Stomach smooth muscle (tissue), 2 donors: ENCODE measurements at regions not wholly inside any gene's neighbourhood (a gene's known extent, or its start where the extent isn't known, plus 50 kb on each side); places are given as distances from the start of the nearest gene placed in this dataset.

Source experiments
- H3K27ac ChIP-seq: one replicate; pipeline ENCODE4 v1.7.0; 2013; ENCODE audit warnings: mild to moderate bottlenecking, low read length, inconsistent platforms
- H3K27me3 ChIP-seq, 2 donors: one replicate each; pipeline ENCODE4 v1.7.0; 2013; ENCODE audit warnings: low read length in 2 of 2; ENCODE audit not compliant: insufficient read depth in 2 of 2, control insufficient read depth in 1 of 2
- H3K36me3 ChIP-seq, 2 donors: one replicate each; pipeline ENCODE4 v1.7.0; 2013; ENCODE audit warnings: low read length in 2 of 2; ENCODE audit not compliant: control insufficient read depth in 2 of 2, insufficient read depth in 2 of 2
- H3K4me1 ChIP-seq: one replicate; pipeline ENCODE4 v1.7.0; 2013; ENCODE audit warnings: low read length; ENCODE audit not compliant: control insufficient read depth, insufficient read depth
- H3K4me3 ChIP-seq, 2 donors: one replicate each; pipeline ENCODE4 v1.7.0; 2013; ENCODE audit warnings: low read length in 2 of 2
- H3K9ac ChIP-seq, 2 donors: one replicate each; pipeline ENCODE4 v1.7.0; 2013; ENCODE audit warnings: low read length in 2 of 2, mild to moderate bottlenecking in 1 of 2
- H3K9me3 ChIP-seq, 2 donors: one replicate each; pipeline ENCODE4 v1.7.0; 2013; ENCODE audit warnings: low read length in 2 of 2; ENCODE audit not compliant: control insufficient read depth in 2 of 2
- donor health status: healthy.
- donor health status: Pancreatic carcinoma.

GRCh38 chr11:100467821-100468508, 219.1 kb upstream of the ARHGAP42 start:
- no peaks in the 10 kb centered on the region for H3K9me3 ChIP-seq
- no peak overlapping the region for H3K27ac ChIP-seq
- H3K36me3 ChIP-seq: no peaks in the 10 kb centered on the region
- no peak overlapping the region for H3K4me3 ChIP-seq
- no peaks in the 10 kb centered on the region for H3K4me1 ChIP-seq
- H3K27me3 ChIP-seq: no peaks in the 10 kb centered on the region
- no peak overlapping the region for H3K9ac ChIP-seq

GRCh38 chr11:100469835-100470234, 217.3 kb upstream of the ARHGAP42 start:
- no peak overlapping the region for H3K4me3 ChIP-seq
- H3K27ac ChIP-seq: no peak overlapping the region
- no peaks in the 10 kb centered on the region for H3K9me3 ChIP-seq
- H3K4me1 ChIP-seq: no peaks in the 10 kb centered on the region
- H3K9ac ChIP-seq: no peak overlapping the region
- H3K27me3 ChIP-seq: no peaks in the 10 kb centered on the region
- no peaks in the 10 kb centered on the region for H3K36me3 ChIP-seq

GRCh38 chr11:100472727-100473389, 214.2 kb upstream of the ARHGAP42 start:
- no peaks in the 10 kb centered on the region for H3K9me3 ChIP-seq
- H3K27me3 ChIP-seq: no peaks in the 10 kb centered on the region
- no peaks in the 10 kb centered on the region for H3K36me3 ChIP-seq
- H3K4me3 ChIP-seq: no peak overlapping the region
- no peaks in the 10 kb centered on the region for H3K4me1 ChIP-seq
- H3K9ac ChIP-seq: no peak overlapping the region
- H3K27ac ChIP-seq: no peak overlapping the region

GRCh38 chr11:100473390-100473740, 213.7 kb upstream of the ARHGAP42 start:
- Histone ChIP-seq H3K9ac (no peak overlapping the region), H3K9me3 (no peaks in the 10 kb centered on the region), H3K36me3 (no peaks in the 10 kb centered on the region), H3K27ac (no peak overlapping the region), H3K4me3 (no peak overlapping the region), H3K27me3 (no peaks in the 10 kb centered on the region), H3K4me1 (no peaks in the 10 kb centered on the region)

GRCh38 chr11:100484948-100485347, 202.1 kb upstream of the ARHGAP42 start:
- no peaks in the 10 kb centered on the region for H3K36me3 ChIP-seq
- H3K27me3 ChIP-seq: no peaks in the 10 kb centered on the region
- peaks cover 0 to 3% of the 10 kb centered on the region in 2 donors for H3K9me3 ChIP-seq

GRCh38 chr11:100498780-100499179, 188.3 kb upstream of the ARHGAP42 start:
- no peaks in the 10 kb centered on the region for H3K36me3 ChIP-seq
- no peak overlapping the region for H3K9ac ChIP-seq
- no peak overlapping the region for H3K27ac ChIP-seq
- H3K4me3 ChIP-seq: no peak overlapping the region
- H3K4me1 ChIP-seq: no peaks in the 10 kb centered on the region
- no peaks in the 10 kb centered on the region for H3K27me3 ChIP-seq
- no peaks in the 10 kb centered on the region for H3K9me3 ChIP-seq

More at GRCh38 chr11:100484948-100485347, 202.1 kb upstream of the ARHGAP42 start:
- no peak overlapping the region for H3K4me3 ChIP-seq
- no peak overlapping the region for H3K27ac ChIP-seq
- no peak overlapping the region for H3K9ac ChIP-seq
- H3K4me1 ChIP-seq: no peaks in the 10 kb centered on the region

GRCh38 chr11:100501450-100501849, 185.6 kb upstream of the ARHGAP42 start:
- Histone ChIP-seq H3K4me1 (no peaks in the 10 kb centered on the region), H3K36me3 (no peaks in the 10 kb centered on the region), H3K9me3 (no peaks in the 10 kb centered on the region), H3K27me3 (no peaks in the 10 kb centered on the region), H3K4me3 (no peak overlapping the region), H3K27ac (no peak overlapping the region), H3K9ac (no peak overlapping the region)

- H3K9ac ChIP-seq: no peak overlapping the region
- H3K27ac ChIP-seq: no peak overlapping the region
- H3K4me1 ChIP-seq: no peaks in the 10 kb centered on the region
- no peaks in the 10 kb centered on the region for H3K9me3 ChIP-seq
- H3K27me3 ChIP-seq: no peaks in the 10 kb centered on the region
- no peaks in the 10 kb centered on the region for H3K36me3 ChIP-seq
- no peak overlapping the region for H3K4me3 ChIP-seq
These were observed 174.6 kb upstream of the ARHGAP42 start for GRCh38 chr11:100512475-100512874.

- no peaks in the 10 kb centered on the region for H3K36me3 ChIP-seq
- no peak overlapping the region for H3K4me3 ChIP-seq
- no peaks in the 10 kb centered on the region for H3K4me1 ChIP-seq
- H3K27ac ChIP-seq: no peak overlapping the region
- no peaks in the 10 kb centered on the region for H3K27me3 ChIP-seq
- no peak overlapping the region for H3K9ac ChIP-seq
- H3K9me3 ChIP-seq: no peaks in the 10 kb centered on the region
These were observed 172.0 kb upstream of the ARHGAP42 start for GRCh38 chr11:100515087-100515486.

GRCh38 chr11:100525197-100525596, 161.9 kb upstream of the ARHGAP42 start:
- no peak overlapping the region for H3K4me3 ChIP-seq
- no peaks in the 10 kb centered on the region for H3K36me3 ChIP-seq
- H3K9me3 ChIP-seq: peaks cover 6 to 14% of the 10 kb centered on the region in 2 donors

GRCh38 chr11:100525635-100526034, 161.5 kb upstream of the ARHGAP42 start:
- Histone ChIP-seq H3K27me3 (no peaks in the 10 kb centered on the region), H3K4me1 (no peaks in the 10 kb centered on the region), H3K4me3 (no peak overlapping the region), H3K27ac (no peak overlapping the region), H3K9ac (no peak overlapping the region), H3K9me3 (peaks cover 6 to 14% of the 10 kb centered on the region in 2 donors), H3K36me3 (no peaks in the 10 kb centered on the region)

More at GRCh38 chr11:100525197-100525596, 161.9 kb upstream of the ARHGAP42 start:
- Histone ChIP-seq H3K27ac (no peak overlapping the region), H3K4me1 (no peaks in the 10 kb centered on the region), H3K27me3 (no peaks in the 10 kb centered on the region), H3K9ac (no peak overlapping the region)
